ENCODE measurements at regions not wholly inside any gene's neighbourhood (a gene's known extent, or its start where the extent isn't known, plus 50 kb on each side); places are given as distances from the start of the nearest gene placed in this dataset.

- no peak overlapping the region for H3K27ac ChIP-seq (ENCODE audit: control insufficient read depth, insufficient read depth, low read length)
- TF ChIP-seq CTCF (optimal IDR thresholded peaks at IDR 0.05 in 1 of 3, IDR thresholded peaks at IDR 0.05 in 1 of 3, conservative IDR thresholded peaks at IDR 0.05 in 1 of 3; ENCODE audit: extremely low read depth in 1 of 3, insufficient read depth in 2 of 3, low read length in 3 of 3) (no peak), EZH2 (IDR thresholded peaks at IDR 0.05; ENCODE audit: low read length) (no peak)
- no peak overlapping the region for H3K4me3 ChIP-seq (ENCODE audit: control insufficient read depth in 2 of 3, extremely low read depth in 1 of 3, insufficient read depth in 2 of 3, low read depth in 1 of 3, low read length in 3 of 3)
- no peak overlapping the region for H3K9ac ChIP-seq (ENCODE audit: control insufficient read depth, extremely low read depth, insufficient read depth, low read length)
- DNase-seq (ENCODE audit: low read depth, low spot score): no peak
- no peak for FAIRE-seq
- H3K9me3 ChIP-seq (ENCODE audit: control insufficient read depth, low read depth, low read length): no peaks in the 10 kb centered on the region
- H3K4me1 ChIP-seq (ENCODE audit: control insufficient read depth, extremely low read depth, insufficient read depth, low read length): no peaks in the 10 kb centered on the region
- H3K9me1 ChIP-seq (ENCODE audit: control insufficient read depth, extremely low read depth, insufficient read depth, low read length): no peaks in the 10 kb centered on the region
- H3K27me3 ChIP-seq (ENCODE audit: control insufficient read depth, extremely low read depth, insufficient read depth, low read length): no peaks in the 10 kb centered on the region
- H3K4me2 ChIP-seq (ENCODE audit: control insufficient read depth, extremely low read depth, insufficient read depth, low read depth, low read length): no peak overlapping the region
- no peaks in the 10 kb centered on the region for H4K20me1 ChIP-seq (ENCODE audit: control insufficient read depth, extremely low read depth, insufficient read depth, low read length)
- H2AFZ ChIP-seq (ENCODE audit: control insufficient read depth, low read length): no peak overlapping the region
- H3K79me2 ChIP-seq (ENCODE audit: control insufficient read depth, insufficient read depth, low read length): no peaks in the 10 kb centered on the region
- H3K36me3 ChIP-seq (ENCODE audit: control insufficient read depth in 2 of 2, extremely low read depth in 1 of 2, insufficient read depth in 2 of 2, low read length in 2 of 2): no peaks in the 10 kb centered on the region
- dilution Hi-C loops (cut with MboI; ENCODE audit: extremely low pct_ligation_motif_present, low sequenced_read_pairs): no loop called here
These were observed 81.6 kb downstream of the OLFM4 start for GRCh38 chr13:53110181-53110580.

DNA sequence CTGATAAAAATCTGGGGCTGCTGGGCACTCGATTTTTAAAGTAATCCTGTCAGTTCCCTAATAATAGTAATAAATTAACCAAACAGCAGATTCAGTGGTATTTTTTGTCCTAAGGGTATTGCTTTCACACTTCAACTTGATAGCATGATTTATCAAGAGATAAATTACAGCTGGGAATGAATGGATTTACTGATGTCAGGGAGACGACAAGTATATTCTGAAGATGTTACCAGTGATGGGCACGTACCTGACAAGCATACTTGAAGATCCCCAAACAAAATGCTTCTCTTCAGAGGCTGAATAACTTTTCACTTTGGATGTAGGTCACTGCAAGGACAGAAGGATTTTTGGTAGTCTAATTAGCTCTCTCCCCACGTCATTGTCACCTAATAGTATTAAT lies 82.0 kb downstream of the OLFM4 start:
- no peaks in the 10 kb centered on the region for H4K20me1 ChIP-seq (ENCODE audit: control insufficient read depth, extremely low read depth, insufficient read depth, low read length)
- DNase-seq (ENCODE audit: low read depth, low spot score): no peak
- no peaks in the 10 kb centered on the region for H3K4me1 ChIP-seq (ENCODE audit: control insufficient read depth, extremely low read depth, insufficient read depth, low read length)
- no peak for TF ChIP-seq CTCF (optimal IDR thresholded peaks at IDR 0.05 in 1 of 3, IDR thresholded peaks at IDR 0.05 in 1 of 3, conservative IDR thresholded peaks at IDR 0.05 in 1 of 3; ENCODE audit: extremely low read depth in 1 of 3, insufficient read depth in 2 of 3, low read length in 3 of 3)
- no peak for TF ChIP-seq EZH2 (IDR thresholded peaks at IDR 0.05; ENCODE audit: low read length)
- no peaks in the 10 kb centered on the region for H3K36me3 ChIP-seq (ENCODE audit: control insufficient read depth in 2 of 2, extremely low read depth in 1 of 2, insufficient read depth in 2 of 2, low read length in 2 of 2)
- no peak overlapping the region for H2AFZ ChIP-seq (ENCODE audit: control insufficient read depth, low read length)
- H3K79me2 ChIP-seq (ENCODE audit: control insufficient read depth, insufficient read depth, low read length): no peaks in the 10 kb centered on the region
- no peak overlapping the region for H3K4me2 ChIP-seq (ENCODE audit: control insufficient read depth, extremely low read depth, insufficient read depth, low read depth, low read length)
- no peak overlapping the region for H3K27ac ChIP-seq (ENCODE audit: control insufficient read depth, insufficient read depth, low read length)
- no peak overlapping the region for H3K9ac ChIP-seq (ENCODE audit: control insufficient read depth, extremely low read depth, insufficient read depth, low read length)
- dilution Hi-C loops (cut with MboI; ENCODE audit: extremely low pct_ligation_motif_present, low sequenced_read_pairs): no loop called here
- H3K4me3 ChIP-seq (ENCODE audit: control insufficient read depth in 2 of 3, extremely low read depth in 1 of 3, insufficient read depth in 2 of 3, low read depth in 1 of 3, low read length in 3 of 3): no peak overlapping the region
- FAIRE-seq: no peak
- no peaks in the 10 kb centered on the region for H3K27me3 ChIP-seq (ENCODE audit: control insufficient read depth, extremely low read depth, insufficient read depth, low read length)
- no peaks in the 10 kb centered on the region for H3K9me3 ChIP-seq (ENCODE audit: control insufficient read depth, low read depth, low read length)
- H3K9me1 ChIP-seq (ENCODE audit: control insufficient read depth, extremely low read depth, insufficient read depth, low read length): no peaks in the 10 kb centered on the region
